Effector CD8-positive, alpha-beta T cell (primary cell): ENCODE measurements at regions not wholly inside any gene's neighbourhood (a gene's known extent, or its start where the extent isn't known, plus 50 kb on each side); places are given as distances from the start of the nearest gene placed in this dataset.

Experiments used
- DNase-seq: peaks from one replicate; lab custom pipeline; 2025; lab: John Stamatoyannopoulos, UW

DNA sequence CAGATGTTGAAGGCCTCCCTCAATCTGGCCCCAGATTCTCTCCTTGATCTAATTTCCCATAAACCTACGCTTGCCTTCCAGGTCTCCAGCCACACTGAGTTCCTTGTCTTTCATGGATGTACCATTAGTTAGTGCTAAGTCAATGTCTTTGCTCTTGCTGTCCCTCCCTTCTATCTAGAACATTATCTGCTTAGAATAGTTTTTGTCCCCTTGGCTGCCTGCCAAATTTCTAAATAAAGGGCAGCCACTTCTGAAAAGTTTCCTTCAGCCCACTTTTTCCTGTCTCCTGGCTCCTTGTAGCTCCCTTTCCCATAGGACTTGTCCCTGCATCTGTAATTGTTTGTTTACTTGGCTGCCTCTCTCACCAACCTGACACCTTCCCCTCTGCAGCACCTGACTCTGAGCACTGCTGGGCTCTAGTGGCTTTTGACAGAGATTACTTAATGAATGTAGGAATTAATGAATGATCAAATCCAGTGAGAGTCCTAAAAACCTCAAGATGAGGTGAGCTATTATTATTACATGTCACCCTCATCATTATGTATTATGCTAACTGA lies 58.3 kb downstream of the CXCL12 start:
- DNase-seq = no peak

DNA sequence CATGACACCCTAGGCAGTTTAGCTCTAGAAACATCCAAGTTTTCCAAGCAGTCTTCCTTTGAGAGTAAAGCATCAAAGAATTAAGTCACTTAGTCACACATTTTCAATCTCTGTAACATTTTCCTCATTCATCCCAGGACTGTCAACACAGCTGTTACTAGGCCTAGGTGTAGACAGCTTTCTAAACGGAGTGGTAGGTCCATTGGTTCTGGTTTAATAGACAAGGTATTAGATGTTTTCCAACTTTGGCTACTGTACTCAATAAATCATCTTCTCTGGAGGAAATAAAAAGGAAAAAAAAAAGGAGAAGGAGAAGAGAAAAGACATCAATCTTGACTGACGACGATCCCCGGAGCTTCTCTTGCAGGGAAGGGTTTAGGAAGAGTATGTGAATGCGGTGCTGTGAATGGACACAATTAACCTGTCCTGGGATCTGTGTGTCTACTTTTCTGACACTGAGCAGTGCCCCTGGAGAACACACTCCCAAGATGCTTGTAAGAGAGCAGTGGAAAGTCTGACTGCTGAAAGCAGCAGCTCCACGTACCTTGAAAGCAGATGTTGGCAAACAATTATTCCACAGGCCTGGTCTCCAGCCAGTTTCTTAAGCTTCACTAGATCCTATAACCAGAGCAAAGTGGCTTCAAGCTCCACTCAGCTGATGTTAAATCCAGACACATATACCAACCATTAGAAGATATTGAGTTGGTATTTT lies 59.1 kb downstream of the CXCL12 start:
- DNase-seq = no peak

DNA sequence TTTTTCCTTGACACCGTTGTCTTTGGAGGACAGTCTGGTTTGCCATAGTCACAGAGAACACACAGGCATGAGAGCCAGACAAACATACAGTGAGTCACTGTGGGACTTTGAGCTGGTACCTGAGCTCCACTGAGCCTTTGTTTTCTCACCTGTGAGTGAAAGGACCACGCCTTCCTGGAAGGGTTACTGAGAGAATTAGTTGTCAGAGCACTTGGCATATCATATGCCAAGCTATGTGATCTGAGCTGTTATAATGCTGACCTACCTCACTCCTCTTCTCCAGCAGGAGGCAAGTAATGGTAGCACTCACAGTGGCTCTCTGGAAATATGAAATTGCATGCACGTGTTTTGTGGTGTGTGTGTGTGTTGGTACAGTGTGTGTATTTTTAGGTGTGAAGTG lies 59.7 kb downstream of the CXCL12 start:
- DNase-seq = no peak

DNA sequence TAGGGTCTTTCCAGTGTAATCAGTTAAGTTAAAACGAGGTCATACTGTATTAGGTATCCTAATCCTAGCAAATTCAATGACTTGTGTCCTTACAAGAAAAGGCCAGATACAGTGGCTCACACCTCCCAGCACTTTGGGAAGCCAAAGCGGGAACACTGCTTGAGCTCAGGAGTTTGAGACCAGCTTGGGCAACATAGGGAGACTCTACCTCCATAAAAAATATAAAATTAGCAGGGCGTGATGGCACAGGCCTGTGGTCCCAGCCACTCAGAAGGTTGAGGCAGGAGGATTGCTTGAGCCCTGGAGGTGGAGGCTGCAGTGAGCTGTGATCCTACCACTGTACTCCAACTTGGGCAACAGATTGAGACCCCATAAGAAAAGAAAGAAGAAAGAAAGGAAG lies 61.1 kb downstream of the CXCL12 start:
- DNase-seq = no peak

DNA sequence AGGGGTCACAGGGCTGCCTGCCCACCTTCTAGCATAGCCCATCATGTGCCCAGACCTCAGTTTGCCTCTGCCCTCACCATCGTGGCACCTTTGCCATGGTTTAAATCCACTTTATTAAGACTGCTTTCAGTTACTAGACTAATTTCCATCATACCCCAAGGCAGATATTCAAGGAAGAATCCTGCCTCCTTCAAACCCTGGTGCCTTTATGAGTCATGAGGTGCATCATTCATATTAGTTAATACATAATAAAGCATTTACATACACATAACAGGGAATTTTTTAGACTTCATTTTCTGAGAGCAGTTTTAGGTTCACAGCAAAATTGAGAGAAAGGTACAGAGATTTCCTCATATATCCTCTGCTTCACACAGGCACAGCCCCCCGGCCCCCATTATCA lies 62.8 kb downstream of the CXCL12 start:
- no peak for DNase-seq

DNA sequence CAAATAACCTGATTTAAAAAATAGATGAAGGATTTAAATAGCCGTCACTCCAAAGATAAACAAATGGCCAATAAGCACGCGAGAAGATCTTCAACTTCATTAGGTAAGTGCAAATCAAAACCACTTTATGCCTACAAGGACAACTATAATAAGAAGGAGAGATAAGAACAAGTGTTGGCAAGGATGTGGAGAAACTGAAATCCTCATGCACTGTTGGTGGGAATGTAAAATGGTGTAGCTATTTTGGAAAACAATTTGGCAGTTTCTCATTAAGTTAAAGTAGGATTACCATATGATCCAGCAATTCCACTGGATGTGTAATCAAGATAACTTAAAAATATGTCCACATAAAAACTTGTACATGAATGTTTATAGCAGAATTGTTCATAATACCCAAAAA lies 64.1 kb downstream of the CXCL12 start:
- no peak for DNase-seq

DNA sequence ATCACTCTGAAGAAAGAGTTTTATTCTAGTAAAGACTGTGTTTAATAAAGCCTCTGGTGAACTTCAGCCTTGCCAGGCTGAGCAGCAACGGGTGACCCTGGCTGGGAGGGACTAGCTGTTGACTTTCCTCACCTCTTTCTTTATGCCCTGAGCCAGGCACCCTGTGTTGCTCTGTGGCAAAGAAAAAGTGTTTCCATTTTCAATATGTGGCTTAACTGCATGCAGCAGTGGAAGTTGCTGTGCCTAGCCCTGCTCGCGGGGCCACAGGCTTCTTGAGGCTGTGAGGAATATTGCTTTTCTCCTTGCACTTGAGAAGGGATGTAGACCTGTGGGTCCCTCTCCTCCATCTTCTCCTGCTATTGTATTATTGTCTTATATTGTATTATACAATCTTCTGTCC lies 67.0 kb downstream of the CXCL12 start:
- DNase-seq = no peak

DNA sequence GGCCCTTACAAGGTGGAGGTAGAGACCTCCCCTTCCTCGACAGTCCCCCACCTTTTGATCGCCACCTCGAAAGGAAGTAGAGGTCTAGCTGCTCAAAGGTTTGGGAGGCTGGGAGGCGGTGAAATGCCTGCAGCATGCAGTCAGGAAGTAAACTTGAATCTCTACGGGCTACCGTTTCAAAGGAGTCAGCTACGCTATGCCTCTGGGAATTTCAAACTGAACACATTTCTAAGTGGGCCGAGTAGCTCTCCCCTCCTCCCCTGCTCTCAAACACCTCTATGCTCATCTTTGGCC lies 68.0 kb downstream of the CXCL12 start:
- no peak for DNase-seq

DNA sequence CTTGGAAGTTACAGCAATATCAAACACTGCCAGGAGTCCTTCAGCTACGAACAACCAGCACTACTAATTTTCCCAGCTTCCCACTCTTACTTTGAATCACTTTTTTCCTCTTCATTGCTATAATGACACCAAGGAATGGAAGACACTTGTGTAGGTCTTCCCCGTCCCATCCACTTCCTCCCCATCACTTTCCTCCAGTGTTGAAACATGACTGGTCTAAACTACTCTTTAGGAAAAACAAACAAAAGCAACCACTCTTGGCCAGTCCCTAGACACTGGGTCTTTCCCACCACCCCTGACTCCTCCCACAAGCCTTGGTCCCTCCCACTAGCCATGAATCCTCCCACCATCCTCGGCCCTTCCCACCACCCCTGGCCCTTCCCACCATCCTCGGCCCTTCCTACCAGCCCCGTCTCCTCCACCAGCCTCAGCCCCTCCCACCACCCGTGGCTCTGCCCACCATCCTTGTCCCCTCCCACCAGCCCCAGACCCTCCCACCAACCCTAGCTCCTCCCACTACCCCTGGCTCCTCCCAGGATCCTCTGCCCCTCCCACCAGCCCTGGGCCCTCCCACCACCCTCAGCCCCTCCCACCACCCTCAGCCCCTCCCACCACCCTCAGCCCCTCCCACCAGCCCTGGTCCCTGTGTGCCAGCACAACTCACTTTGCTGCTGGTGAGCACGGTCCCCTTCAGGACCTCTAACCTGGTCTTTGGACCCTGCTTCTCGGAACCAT lies 68.5 kb downstream of the CXCL12 start:
- no peak for DNase-seq

DNA sequence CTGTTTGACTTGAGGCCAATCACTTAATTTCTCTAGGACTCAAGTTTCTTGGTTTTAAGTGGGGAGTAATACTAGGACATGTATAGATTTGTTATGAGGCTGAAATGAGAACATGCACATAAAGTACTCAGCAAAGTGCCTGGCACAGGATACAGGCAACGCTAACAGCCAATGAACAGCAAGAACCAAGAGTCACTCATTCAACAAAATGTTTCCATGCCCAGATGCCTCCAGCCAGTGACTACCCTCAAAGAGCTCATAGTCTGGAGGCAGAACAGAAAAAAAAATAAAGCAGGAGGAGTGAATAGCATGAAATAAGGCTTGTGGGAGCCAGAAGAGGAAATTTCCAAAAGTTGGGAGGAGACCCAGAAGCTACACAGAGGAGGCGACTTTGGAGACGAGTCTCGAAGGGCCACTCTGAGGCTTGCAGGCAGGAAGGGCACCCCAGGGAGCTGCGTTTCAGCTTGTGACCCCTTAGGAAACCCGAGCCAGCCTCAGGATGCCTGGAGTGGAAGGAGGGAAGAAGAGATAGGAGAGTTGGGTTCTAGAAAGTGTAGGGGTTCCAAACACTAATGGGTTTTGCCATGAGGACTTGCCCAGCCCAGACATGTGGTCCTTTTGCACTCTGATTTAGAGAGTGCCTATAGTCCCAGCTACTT lies 70.0 kb downstream of the CXCL12 start:
- no peak for DNase-seq

DNA sequence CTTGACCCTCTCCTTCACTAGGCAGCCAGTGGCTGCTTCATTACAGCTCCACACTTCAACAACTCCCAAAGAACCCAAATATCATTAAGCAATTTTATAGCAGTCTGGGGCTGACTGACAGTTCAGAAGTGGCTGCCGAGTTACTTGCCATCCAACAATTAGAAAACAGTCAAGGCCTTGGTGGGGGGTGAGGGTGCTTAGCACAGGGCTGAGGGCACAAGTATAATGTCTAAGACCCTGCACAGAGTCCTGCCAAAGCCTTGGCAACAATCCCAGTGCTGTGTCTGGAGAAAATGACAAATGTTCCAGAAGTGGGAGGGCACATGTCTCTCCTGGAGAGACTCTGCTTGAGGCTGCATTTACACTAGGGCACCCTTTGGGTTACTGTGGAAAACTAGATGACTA lies 71.1 kb downstream of the CXCL12 start:
- DNase-seq = no peak

DNA sequence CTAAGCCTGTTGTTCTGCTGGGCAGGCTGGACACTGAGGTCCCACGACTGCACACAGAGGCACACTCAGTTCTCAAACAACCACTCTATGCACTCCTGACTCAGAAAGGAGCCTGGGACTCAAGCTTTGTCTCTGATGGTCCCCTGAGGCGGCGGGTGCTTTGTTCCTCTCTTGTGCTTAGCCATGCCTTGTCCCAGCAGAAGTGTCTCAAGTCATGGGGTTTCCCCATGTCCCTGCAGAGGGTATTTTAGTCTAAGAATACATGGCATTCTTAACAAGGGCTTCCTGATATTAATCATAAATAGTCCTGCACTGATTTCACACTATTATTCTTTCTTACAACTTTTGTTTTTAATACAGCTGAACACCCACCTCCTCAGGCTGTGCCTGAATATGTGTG lies 72.5 kb downstream of the CXCL12 start:
- no peak for DNase-seq

DNA sequence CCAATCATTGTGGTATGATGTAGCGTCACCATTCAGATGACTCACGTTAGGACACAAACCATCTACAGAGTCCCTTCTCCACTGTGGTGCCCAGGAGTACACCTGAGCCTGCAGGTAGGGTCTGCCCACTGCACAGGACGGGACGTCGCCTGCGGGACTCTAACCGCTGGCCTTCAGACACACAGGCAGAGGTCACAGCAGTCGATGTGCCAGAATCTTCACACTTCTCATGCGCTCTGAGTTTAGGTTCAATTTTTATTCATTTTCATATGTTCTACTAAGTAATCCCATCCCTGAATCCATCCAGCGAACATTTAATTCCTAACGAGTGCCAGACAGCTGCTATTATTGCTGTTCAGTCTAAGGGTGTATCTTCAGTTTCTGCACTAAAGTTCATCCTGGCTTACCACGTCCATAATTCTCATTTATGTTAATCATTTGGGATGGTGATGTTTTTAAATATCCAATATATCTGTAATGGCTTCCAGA lies 73.3 kb downstream of the CXCL12 start:
- no peak for DNase-seq

DNA sequence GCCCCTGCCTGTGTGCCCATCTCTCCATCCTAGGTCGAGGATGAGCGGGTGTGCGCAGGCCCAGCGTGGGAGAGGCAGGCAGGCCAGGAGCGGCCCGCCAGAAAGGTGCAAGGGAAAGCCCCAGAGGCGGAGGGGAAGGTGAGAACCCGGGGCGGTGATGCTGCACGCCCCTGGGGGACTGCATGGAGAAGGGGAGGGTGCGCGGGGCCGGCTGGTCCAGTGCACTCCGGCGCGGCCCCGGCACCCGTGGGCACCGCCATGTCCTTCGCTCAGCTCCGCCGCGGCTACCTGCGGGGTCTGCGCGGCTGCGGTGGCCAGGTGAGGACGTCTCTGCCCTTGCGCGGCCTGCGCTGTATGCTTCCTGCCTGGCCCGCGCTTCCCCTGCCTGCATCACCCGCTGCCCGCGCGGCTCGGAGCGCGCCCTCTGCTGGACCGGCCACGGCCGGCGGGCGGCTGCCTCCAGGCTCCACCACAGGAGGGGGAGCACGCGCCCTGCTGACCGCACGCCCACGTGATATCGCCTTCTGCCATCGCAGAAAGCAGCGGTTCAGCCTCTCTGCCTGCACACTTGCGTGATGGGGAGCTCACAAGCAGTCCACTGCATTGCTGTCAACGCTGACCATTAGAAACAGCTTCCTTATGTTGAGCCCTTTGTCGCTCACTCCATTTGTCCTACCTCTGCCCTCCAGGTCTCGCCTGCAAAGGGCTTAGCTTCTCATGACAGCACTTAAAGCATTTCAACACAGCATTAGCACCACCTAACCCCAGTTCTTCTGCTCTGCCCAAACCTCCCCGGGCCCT lies 73.9 kb downstream of the CXCL12 start:
- peak; percentile 9 for DNase-seq

DNA sequence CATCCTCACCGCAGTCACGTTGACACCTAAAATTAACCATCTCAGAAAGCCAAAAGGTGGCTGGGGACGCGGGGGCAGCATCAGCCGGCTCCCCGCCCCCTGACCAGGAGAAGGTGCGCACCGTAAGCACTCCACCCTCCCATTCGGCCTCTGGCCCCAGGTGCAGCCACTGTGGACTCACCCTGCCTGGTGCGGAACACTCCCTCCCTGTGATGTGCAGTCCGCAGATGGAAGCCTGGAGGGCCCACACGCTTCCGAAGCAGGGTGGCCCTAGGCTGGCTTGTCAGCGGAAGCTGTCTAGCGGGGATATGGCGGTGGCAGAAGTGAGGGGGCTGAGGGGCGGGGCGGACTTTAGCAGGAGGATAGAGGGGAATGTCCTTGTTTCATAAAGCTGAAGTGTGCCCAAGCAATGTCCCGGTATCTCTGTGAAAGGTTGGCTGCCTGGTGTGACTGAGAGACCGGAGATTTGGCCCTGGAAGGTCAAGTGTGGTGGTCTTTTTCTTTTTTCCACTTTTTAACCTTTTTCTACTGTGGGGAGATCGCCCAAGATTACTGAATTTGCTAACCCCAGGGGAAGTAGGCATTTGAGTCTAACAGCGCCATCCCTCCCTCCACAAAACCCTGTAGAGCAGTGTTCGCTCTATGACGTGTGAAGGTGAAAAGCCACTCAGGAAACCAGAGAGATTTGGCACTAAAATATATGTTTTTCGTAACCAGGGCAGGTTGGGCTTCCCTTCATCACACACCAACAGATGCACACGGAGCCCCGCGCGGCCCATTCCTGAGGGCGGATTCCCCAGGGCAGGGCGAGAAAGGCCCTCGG lies 74.7 kb downstream of the CXCL12 start:
- DNase-seq = no peak

DNA sequence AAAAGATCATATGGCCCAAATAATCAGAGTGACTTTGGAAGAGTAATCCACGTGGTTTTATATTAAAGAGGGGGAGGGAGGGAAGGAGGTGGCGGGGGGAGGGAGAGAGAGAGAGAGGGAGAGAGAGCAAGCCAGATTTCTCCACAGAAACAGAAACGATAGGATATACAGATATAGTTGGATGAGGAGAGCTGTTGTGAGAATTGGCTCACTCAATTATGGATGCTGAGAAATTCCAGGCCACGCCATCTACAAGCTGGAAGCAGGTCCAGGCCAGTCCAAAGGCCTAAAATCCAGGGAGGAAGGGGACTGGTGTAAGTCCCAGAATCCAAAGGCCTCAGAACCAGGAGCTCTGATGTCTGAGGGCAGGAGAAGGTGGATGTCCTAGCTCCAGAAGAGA lies 75.5 kb downstream of the CXCL12 start:
- DNase-seq = no peak

DNA sequence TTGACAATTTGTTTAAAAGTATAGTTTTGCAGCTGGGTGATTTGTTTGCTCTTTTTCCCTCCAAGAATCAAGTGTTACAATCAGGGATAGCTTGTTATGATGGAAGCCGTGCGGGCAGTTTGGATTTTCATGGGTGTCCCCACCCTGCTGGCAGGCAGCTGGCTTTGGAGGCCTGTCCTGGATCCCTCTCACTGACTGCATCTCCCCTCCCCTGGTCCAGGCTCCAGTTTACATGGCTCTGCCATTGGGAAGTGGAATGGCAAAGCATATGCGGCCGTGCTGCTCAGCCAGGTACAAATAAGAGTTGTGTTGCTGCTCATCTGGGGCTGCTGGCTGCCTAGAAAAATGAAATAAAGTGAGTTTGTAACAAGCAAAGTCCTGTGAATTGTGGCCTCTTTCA lies 76.0 kb downstream of the CXCL12 start:
- no peak for DNase-seq

DNA sequence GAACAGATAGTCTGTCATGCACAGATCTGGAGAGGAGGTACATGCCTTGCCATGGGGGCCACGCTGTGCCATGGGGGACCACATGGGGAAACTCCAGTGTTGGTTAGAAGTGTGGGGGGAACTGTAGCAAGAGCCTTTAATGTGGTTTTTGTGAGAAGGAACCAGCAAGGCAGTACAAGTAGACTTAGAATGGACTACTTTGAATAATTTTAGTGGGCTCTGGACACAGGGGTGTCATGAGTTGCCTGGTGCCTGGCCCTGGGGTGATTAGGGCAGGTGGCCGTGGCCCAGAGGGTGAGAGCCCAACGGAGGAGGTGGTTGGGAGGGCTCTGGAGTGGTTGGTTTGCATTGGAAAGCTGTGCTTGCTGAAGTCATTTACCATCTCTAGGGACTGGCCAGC lies 77.2 kb downstream of the CXCL12 start:
- no peak for DNase-seq

DNA sequence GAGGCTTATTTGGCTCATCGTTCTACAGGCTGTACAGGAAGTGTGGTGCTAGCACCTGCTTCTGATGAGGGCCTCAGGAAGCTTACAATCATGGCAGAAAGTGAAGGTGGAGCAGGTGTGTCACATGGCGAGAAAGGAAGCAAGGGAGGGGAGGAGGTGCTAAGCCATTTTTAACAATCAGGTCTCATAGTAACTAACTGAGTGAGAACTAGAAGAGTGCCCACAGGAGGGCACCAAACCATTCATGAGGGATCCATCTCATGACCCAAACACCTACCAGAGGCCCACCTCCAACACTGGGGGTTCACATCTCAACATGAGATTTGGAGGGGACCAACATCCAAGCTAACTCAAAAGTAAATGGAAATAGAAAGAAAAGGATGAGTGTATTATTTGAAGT lies 78.1 kb downstream of the CXCL12 start:
- DNase-seq = no peak

DNA sequence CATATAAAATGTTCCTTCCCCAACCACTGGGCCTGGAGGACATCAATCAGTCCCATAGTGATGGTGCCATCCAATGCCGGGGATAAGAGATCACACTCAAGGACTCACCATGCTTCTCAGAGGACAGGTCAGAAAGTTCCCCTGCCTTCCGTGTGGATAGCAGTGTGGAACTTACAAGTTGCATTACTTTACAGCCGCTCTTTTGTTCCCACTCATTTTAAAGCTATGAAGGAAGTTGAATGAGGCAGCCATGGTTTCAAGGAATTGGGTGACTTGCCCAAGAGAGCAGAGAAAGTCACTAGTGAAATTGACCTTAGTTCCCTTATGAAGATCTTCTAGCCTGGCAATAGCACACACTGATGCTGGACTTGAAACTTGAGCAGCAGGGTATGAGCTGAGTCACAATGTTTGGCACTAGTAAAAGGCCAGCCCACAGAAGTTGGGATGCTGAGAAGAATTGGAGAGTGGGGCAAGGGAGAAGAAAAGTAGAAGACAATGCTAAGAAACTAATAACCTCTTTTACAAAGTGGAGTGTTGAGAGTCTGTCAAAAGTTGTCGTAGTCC lies 78.7 kb downstream of the CXCL12 start:
- DNase-seq = no peak

DNA sequence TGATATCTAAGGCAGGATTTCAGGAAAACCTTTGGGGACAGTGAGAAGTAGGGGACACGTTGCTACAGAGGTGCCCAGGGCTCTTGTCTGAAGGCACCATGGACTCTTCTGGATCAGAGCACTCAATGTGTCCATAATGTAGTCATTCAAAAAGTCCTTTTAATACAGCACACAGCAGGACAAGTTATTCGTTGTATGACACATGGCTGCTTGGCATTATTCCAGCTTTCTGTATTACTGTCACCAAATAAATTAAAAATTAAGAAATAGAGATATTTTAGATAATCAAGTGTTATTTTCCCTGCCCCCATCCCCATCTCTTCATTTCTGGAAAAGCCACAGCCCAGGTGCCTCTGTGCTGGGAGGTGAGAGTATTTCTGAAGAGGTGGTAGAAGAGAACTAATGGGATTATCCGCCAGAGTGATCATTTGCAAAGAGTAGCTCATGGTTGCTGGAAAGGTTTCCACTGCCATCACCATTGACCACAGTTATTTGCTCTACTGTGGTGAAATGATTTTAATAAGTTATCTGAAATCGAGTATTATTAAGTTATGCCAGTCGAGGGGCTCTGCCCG lies 83.0 kb downstream of the CXCL12 start:
- DNase-seq = no peak
